H9 (cell line): ENCODE measurements at regions not wholly inside any gene's neighbourhood (a gene's known extent, or its start where the extent isn't known, plus 50 kb on each side); places are given as distances from the start of the nearest gene placed in this dataset.

ENCODE experiments used
- DNase-seq: peaks from one replicate; pipeline ENCODE4 v3.0.0-alpha.2; 2017
- H2AFZ ChIP-seq: one replicate; pipeline ENCODE4 v1.6.1; 2013; ENCODE audit warnings: mild to moderate bottlenecking, low read length, control low read depth, moderate library complexity
- H2AK5ac ChIP-seq: 2 replicates; pipeline ENCODE4 v1.6.1; 2013; ENCODE audit warnings: low read length, control low read depth, mixed read lengths; ENCODE audit not compliant: insufficient read length
- H2BK120ac ChIP-seq: one replicate; pipeline ENCODE4 v1.6.1; 2013; ENCODE audit warnings: low read depth, mild to moderate bottlenecking, low read length, control low read depth, inconsistent platforms; ENCODE audit not compliant: poor library complexity, severe bottlenecking
- H2BK12ac ChIP-seq: 2 replicates; pipeline ENCODE4 v1.6.1; 2013; ENCODE audit warnings: low read length, control low read depth, mixed read lengths, low read depth; ENCODE audit not compliant: insufficient read length
- H2BK15ac ChIP-seq: 2 replicates; pipeline ENCODE4 v1.6.1; 2013; ENCODE audit warnings: low read depth, low read length, control low read depth
- H2BK20ac ChIP-seq: one replicate; pipeline ENCODE4 v1.6.1; 2013; ENCODE audit warnings: low read depth, mild to moderate bottlenecking, low read length, control low read depth, inconsistent platforms; ENCODE audit not compliant: poor library complexity, severe bottlenecking
- H2BK5ac ChIP-seq: 2 replicates; pipeline ENCODE4 v1.6.1; 2013; ENCODE audit warnings: low read length, control low read depth, mixed read lengths; ENCODE audit not compliant: insufficient read length
- H3K14ac ChIP-seq: 2 replicates; pipeline ENCODE4 v1.6.1; 2013; ENCODE audit warnings: low read length, control low read depth; ENCODE audit not compliant: insufficient read depth
- H3K18ac ChIP-seq: 2 replicates; pipeline ENCODE4 v1.6.1; 2013; ENCODE audit warnings: low read depth, mild to moderate bottlenecking, mixed read lengths, low read length, control low read depth; ENCODE audit not compliant: insufficient read length
- H3K23ac ChIP-seq: 2 replicates; pipeline ENCODE4 v1.6.1; 2013; ENCODE audit warnings: low read length, control low read depth, mixed read lengths, low read depth; ENCODE audit not compliant: insufficient read length
- H3K23me2 ChIP-seq: 2 replicates; pipeline ENCODE4 v1.6.1; 2013; ENCODE audit warnings: low read depth, mild to moderate bottlenecking, mixed read lengths, low read length, control low read depth; ENCODE audit not compliant: insufficient read length, poor library complexity, severe bottlenecking
- H3K27ac ChIP-seq: 2 replicates; pipeline ENCODE4 v1.5.1; 2013; ENCODE audit warnings: low read length, control low read depth, mixed read lengths, low read depth; ENCODE audit not compliant: insufficient read length
- H3K27me3 ChIP-seq: 2 replicates; pipeline ENCODE4 v1.6.1; 2013; ENCODE audit warnings: low read length, control low read depth, inconsistent platforms; ENCODE audit not compliant: insufficient read depth
- H3K4ac ChIP-seq: 2 replicates; pipeline ENCODE4 v1.6.1; 2013; ENCODE audit warnings: low read depth, mild to moderate bottlenecking, control low read depth, inconsistent platforms, low read length, moderate library complexity
- H3K4me1 ChIP-seq: 2 replicates; pipeline ENCODE4 v1.6.1; 2013; ENCODE audit warnings: low read length, control low read depth, inconsistent platforms; ENCODE audit not compliant: insufficient read depth
- H3K4me2 ChIP-seq: 2 replicates; pipeline ENCODE4 v1.6.1; 2013; ENCODE audit warnings: low read length, control low read depth, mixed read lengths; ENCODE audit not compliant: insufficient read length, insufficient read depth
- H3K56ac ChIP-seq: 2 replicates; pipeline ENCODE4 v1.6.1; 2013; ENCODE audit warnings: low read depth, mild to moderate bottlenecking, mixed read lengths, low read length, control low read depth; ENCODE audit not compliant: insufficient read length
- H3K79me1 ChIP-seq: 2 replicates; pipeline ENCODE4 v1.6.1; 2013; ENCODE audit warnings: low read depth, mild to moderate bottlenecking, moderate library complexity, low read length, control low read depth, inconsistent platforms; ENCODE audit not compliant: insufficient read depth, poor library complexity, severe bottlenecking
- H3K79me2 ChIP-seq: 2 replicates; pipeline ENCODE4 v1.6.1; 2013; ENCODE audit warnings: low read length, control low read depth, inconsistent platforms; ENCODE audit not compliant: insufficient read depth
- H3K9ac ChIP-seq: 2 replicates; pipeline ENCODE4 v1.6.1; 2013; ENCODE audit warnings: low read length, control low read depth, mixed read lengths; ENCODE audit not compliant: insufficient read length; ENCODE audit errors: extremely low read depth
- H3K9me3 ChIP-seq: one replicate; pipeline ENCODE4 v1.6.1; 2013; ENCODE audit warnings: low read depth, low read length, inconsistent platforms; ENCODE audit not compliant: control insufficient read depth
- H3T11ph ChIP-seq: one replicate; pipeline ENCODE4 v1.6.1; 2013; ENCODE audit warnings: mild to moderate bottlenecking, low read length, control low read depth, inconsistent platforms
- H4K20me1 ChIP-seq: one replicate; pipeline ENCODE4 v1.6.1; 2013; ENCODE audit not compliant: control insufficient read depth, insufficient read length, insufficient read depth
- H4K5ac ChIP-seq: 2 replicates; pipeline ENCODE4 v1.6.1; 2013; ENCODE audit warnings: low read depth, mild to moderate bottlenecking, mixed read lengths, low read length, control low read depth; ENCODE audit not compliant: insufficient read length
- H4K8ac ChIP-seq: replicated peaks from 2 replicates; pipeline ENCODE4 v1.6.1; 2013; ENCODE audit warnings: low read length, control low read depth, mixed read lengths, low read depth; ENCODE audit not compliant: insufficient read length
- H4K91ac ChIP-seq: 2 replicates; pipeline ENCODE4 v1.6.1; 2013; ENCODE audit warnings: low read depth, mild to moderate bottlenecking, moderate library complexity, mixed read lengths, low read length, control low read depth; ENCODE audit not compliant: insufficient read length
- H3K27ac Mint-ChIP-seq, 3 experiments: 2 replicates in 2 of 3; 3 replicates in 1 of 3; pipeline ENCODE4 v1.8.0; 2020 to 2021; ENCODE audit warnings: mixed read lengths in 3 of 3, mild to moderate bottlenecking in 1 of 3, moderate library complexity in 1 of 3
- H3K27me3 Mint-ChIP-seq: 2 replicates; pipeline ENCODE4 v1.8.0; 2021; ENCODE audit warnings: low read depth, mild to moderate bottlenecking, moderate library complexity, mixed read lengths
- H3K36me3 Mint-ChIP-seq, 3 experiments: 2 replicates in 2 of 3; 3 replicates in 1 of 3; pipeline ENCODE4 v1.8.0; 2020 to 2021; ENCODE audit warnings: low read depth in 3 of 3, mixed read lengths in 3 of 3; ENCODE audit not compliant: insufficient read depth in 1 of 3
- H3K4me1 Mint-ChIP-seq, 2 experiments: 2 replicates each; pipeline ENCODE4 v1.8.0; 2020; ENCODE audit warnings: mixed read lengths in 2 of 2
- H3K4me3 Mint-ChIP-seq, 2 experiments: 2 replicates in 1 of 2; 3 replicates in 1 of 2; pipeline ENCODE4 v1.8.0; 2020 to 2021; ENCODE audit warnings: mild to moderate bottlenecking in 2 of 2, mixed read lengths in 2 of 2, moderate library complexity in 1 of 2
- H3K9me3 Mint-ChIP-seq, 2 experiments: 2 replicates in 1 of 2; 3 replicates in 1 of 2; pipeline ENCODE4 v1.8.0; 2020; ENCODE audit warnings: mild to moderate bottlenecking in 2 of 2, mixed read lengths in 2 of 2, moderate library complexity in 1 of 2
- WGBS: extraction: QIAGEN DNeasy Blood & Tissue Kit; methylation state at CpG from one replicate; pipeline ENCODE4 v1.1.7; 2013; ENCODE audit warnings: missing lambda C conversion rate, low lambda C conversion rate, mixed read lengths; ENCODE audit not compliant: insufficient read length; ENCODE audit errors: extremely low coverage; 5-methylcytosine and 5-hydroxymethylcytosine counted together
- TF ChIP-seq, protein P1 (sequence below): fragments of 200-600 bp; sonication (generic); conservative IDR thresholded peaks from 3 replicates; pipeline ENCODE4 v1.8.0; 2021; ENCODE audit warnings: antibody characterized with exemption, mild to moderate bottlenecking

DNA sequence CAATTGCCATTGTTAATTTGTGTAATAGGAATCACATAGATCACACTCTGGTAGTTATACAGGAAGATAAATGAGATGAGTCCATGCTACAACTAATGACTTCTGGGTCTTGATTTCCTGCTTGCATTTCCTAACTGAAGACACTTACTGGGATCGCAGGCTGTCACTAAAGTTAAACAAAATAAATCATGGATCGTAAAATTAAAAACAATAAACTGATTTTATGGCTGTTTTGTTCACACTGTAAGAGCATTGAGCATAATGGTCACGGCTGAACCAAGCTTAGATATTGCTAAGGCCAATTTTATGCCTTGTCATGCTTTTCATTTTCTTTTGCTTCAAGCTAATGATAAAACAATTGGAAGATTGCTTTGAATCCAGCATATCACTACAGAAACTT lies 332.5 kb upstream of the CITED2 start:
- Histone ChIP-seq H4K5ac (no peak overlapping the region), H4K91ac (no peak overlapping the region), H3K79me1 (no peaks in the 10 kb centered on the region), H4K20me1 (no peaks in the 10 kb centered on the region), H3K23me2 (no peaks in the 10 kb centered on the region), H3K4me1 (no peaks in the 10 kb centered on the region), H3K9me3 (no peaks in the 10 kb centered on the region), H3K9ac (no peak overlapping the region), H2BK15ac (no peak overlapping the region), H2BK20ac (no peak overlapping the region), H3T11ph (no peak overlapping the region), H2BK5ac (no peak overlapping the region), H2AK5ac (no peak overlapping the region), H3K18ac (no peak overlapping the region), H3K27ac (no peak overlapping the region), H3K56ac (no peak overlapping the region), H2BK12ac (no peak overlapping the region), H3K14ac (no peak overlapping the region), H2BK120ac (no peak overlapping the region), H2AFZ (no peak overlapping the region), H3K27me3 (no peaks in the 10 kb centered on the region), H3K23ac (no peak overlapping the region), H4K8ac (no peak overlapping the region), H3K79me2 (no peaks in the 10 kb centered on the region), H3K4me2 (no peak overlapping the region), H3K4ac (no peak overlapping the region)
- WGBS, result no CpG with 5 or more reads among the region's 3 CpGs
- no peaks in the 10 kb centered on the region for H3K27me3 Mint-ChIP-seq
- DNase-seq, result no peak
- no peak overlapping the region for H3K27ac Mint-ChIP-seq
- no peaks in the 10 kb centered on the region for H3K4me1 Mint-ChIP-seq
- TF ChIP-seq, protein P1, sequence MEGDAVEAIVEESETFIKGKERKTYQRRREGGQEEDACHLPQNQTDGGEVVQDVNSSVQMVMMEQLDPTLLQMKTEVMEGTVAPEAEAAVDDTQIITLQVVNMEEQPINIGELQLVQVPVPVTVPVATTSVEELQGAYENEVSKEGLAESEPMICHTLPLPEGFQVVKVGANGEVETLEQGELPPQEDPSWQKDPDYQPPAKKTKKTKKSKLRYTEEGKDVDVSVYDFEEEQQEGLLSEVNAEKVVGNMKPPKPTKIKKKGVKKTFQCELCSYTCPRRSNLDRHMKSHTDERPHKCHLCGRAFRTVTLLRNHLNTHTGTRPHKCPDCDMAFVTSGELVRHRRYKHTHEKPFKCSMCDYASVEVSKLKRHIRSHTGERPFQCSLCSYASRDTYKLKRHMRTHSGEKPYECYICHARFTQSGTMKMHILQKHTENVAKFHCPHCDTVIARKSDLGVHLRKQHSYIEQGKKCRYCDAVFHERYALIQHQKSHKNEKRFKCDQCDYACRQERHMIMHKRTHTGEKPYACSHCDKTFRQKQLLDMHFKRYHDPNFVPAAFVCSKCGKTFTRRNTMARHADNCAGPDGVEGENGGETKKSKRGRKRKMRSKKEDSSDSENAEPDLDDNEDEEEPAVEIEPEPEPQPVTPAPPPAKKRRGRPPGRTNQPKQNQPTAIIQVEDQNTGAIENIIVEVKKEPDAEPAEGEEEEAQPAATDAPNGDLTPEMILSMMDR, result no peak
- H3K4me3 Mint-ChIP-seq, result no peak overlapping the region
- peaks cover 0 to 5% (median 0%) of the 10 kb centered on the region in 3 experiments; a peak in 1 of 7 replicates for H3K36me3 Mint-ChIP-seq
- no peaks in the 10 kb centered on the region; a peak in 1 of 5 replicates for H3K9me3 Mint-ChIP-seq
